ENCODE measurements at regions not wholly inside any gene's neighbourhood (a gene's known extent, or its start where the extent isn't known, plus 50 kb on each side); places are given as distances from the start of the nearest gene placed in this dataset.

DNA sequence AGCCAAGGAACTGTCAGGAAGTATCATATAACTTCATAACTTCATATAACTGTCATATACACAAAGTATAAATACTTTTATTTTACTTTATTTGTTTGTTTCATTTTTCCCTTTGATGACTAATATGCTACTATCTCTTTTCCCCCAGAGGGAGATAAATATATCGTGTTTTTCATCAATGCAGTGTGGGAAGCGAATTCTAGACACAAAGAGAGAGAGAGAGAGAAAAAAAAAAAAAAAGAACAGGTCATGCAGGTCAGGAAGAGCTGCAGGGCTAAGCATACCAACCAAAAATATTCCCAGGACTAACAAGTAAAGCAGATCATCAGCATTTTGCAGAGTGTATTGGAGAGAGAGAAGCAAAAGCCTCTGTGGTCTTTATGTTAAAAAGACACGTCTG, 1849.2 kb downstream of the STIM2 start:
- TF ChIP-seq, protein P1, sequence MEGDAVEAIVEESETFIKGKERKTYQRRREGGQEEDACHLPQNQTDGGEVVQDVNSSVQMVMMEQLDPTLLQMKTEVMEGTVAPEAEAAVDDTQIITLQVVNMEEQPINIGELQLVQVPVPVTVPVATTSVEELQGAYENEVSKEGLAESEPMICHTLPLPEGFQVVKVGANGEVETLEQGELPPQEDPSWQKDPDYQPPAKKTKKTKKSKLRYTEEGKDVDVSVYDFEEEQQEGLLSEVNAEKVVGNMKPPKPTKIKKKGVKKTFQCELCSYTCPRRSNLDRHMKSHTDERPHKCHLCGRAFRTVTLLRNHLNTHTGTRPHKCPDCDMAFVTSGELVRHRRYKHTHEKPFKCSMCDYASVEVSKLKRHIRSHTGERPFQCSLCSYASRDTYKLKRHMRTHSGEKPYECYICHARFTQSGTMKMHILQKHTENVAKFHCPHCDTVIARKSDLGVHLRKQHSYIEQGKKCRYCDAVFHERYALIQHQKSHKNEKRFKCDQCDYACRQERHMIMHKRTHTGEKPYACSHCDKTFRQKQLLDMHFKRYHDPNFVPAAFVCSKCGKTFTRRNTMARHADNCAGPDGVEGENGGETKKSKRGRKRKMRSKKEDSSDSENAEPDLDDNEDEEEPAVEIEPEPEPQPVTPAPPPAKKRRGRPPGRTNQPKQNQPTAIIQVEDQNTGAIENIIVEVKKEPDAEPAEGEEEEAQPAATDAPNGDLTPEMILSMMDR (IDR thresholded peaks at IDR 0.05) = no peak
- TF ChIP-seq POLR2A (IDR thresholded peaks at IDR 0.05) = no peak

Measured in body of pancreas (tissue), 4 donors.